ENCODE measurements at regions not wholly inside any gene's neighbourhood (a gene's known extent, or its start where the extent isn't known, plus 50 kb on each side); places are given as distances from the start of the nearest gene placed in this dataset.

DNA sequence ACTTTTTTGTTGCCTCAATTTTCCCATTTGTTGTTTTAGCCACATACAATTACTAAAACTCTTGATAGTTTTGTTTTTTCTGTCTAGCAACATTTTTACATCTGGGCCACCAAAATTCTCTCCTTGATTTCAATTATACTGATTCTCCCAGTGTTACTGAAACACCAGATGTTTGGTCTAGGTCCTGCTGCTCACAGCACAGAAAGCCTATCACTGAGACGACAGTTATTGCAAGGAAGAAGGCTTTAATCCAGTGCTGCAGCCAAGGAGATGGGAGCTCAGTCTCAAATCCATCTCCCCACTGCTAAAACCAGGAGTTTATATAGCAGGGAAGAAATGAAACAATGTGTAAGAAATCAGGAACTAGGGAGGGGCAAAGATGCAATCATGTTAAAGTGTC, 837.7 kb upstream of the CNTN5 start (continued):
- TF ChIP-seq ZNF462 (CRISPR knock-in tag; IDR thresholded peaks at IDR 0.05) (no peak), POLR2AphosphoS5 (IDR thresholded peaks at IDR 0.05; ENCODE audit: low read depth) (no peak)

GRCh38 chr11:98185245-98185644, 835.5 kb upstream of the CNTN5 start:
- Mint-ChIP-seq H3K4me1 (no peaks in the 10 kb centered on the region), H3K27me3 (ENCODE audit: insufficient read depth, low read depth, poor library complexity) (peaks cover 2% of the 10 kb centered on the region), H3K4me3 (no peak overlapping the region), H3K27ac (no peak overlapping the region), H3K9me3 (peaks cover 24% of the 10 kb centered on the region), H3K36me3 (ENCODE audit: low read depth) (peaks cover 17% of the 10 kb centered on the region)
- no peaks in the 10 kb centered on the region for H4K20me1 ChIP-seq (replicated peaks; ENCODE audit: insufficient read depth)
- H3F3A ChIP-seq (replicated peaks; ENCODE audit: low read depth), result no peaks in the 10 kb centered on the region
- no peak overlapping the region for H3K4me3 ChIP-seq
- H3K36me3 ChIP-seq (ENCODE audit: insufficient read depth), result 0 out of 2 replicates have a peak, but pooled peaks cover 4% of the 10 kb centered on the region
- no peak overlapping the region for H3K4me2 ChIP-seq
- no peaks in the 10 kb centered on the region for H3K9me2 ChIP-seq (ENCODE audit: insufficient read depth)
- no peak overlapping the region for H2AFZ ChIP-seq
- H3K27ac ChIP-seq (ENCODE audit: low read depth), result no peak overlapping the region
- no peak for ATAC-seq
- DNase-seq (ENCODE audit: low spot score), result no peak
- no peaks in the 10 kb centered on the region for H3K4me1 ChIP-seq (ENCODE audit: insufficient read depth)
- no peaks in the 10 kb centered on the region for H3K27me3 ChIP-seq (ENCODE audit: insufficient read depth)
- no peaks in the 10 kb centered on the region for H3K79me2 ChIP-seq (replicated peaks; ENCODE audit: insufficient read depth)
- TF ChIP-seq EZH2 (IDR thresholded peaks at IDR 0.05; ENCODE audit: low read depth, unreplicated experiment) (no peak), EZH2phosphoT487 (IDR thresholded peaks at IDR 0.05; ENCODE audit: unreplicated experiment) (no peak), ZNF462 (CRISPR knock-in tag; IDR thresholded peaks at IDR 0.05) (no peak), CREB1 (CRISPR knock-in tag; IDR thresholded peaks at IDR 0.05; ENCODE audit: low read depth) (no peak), CTCF (conservative IDR thresholded peaks at IDR 0.05; ENCODE audit: low read depth in 2 of 2) (no peak)
- TF ChIP-seq, protein P1, sequence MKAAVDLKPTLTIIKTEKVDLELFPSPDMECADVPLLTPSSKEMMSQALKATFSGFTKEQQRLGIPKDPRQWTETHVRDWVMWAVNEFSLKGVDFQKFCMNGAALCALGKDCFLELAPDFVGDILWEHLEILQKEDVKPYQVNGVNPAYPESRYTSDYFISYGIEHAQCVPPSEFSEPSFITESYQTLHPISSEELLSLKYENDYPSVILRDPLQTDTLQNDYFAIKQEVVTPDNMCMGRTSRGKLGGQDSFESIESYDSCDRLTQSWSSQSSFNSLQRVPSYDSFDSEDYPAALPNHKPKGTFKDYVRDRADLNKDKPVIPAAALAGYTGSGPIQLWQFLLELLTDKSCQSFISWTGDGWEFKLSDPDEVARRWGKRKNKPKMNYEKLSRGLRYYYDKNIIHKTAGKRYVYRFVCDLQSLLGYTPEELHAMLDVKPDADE (IDR thresholded peaks at IDR 0.05), result no peak

All from GM23338 (cell line).